Panc1 (cell line): ENCODE measurements at regions not wholly inside any gene's neighbourhood (a gene's known extent, or its start where the extent isn't known, plus 50 kb on each side); places are given as distances from the start of the nearest gene placed in this dataset.

ENCODE experiments used
- ATAC-seq: fragments of 200-7000 bp; cut with Tn5 transposase; 2 replicates; pipeline ENCODE4 v1.9.1; 2020; ENCODE audit warnings: mild to moderate bottlenecking, moderate library complexity
- BruUV-seq: library from RNA; stranded (reverse); fragments of 400-500 nt; replicated peaks from 2 replicates; lab custom pipeline; 2021; lab: Mats Ljungman, UMichigan
- CTCF ChIA-PET: fragments of 300-600 bp; sonication (Branson Sonifier 250); formaldehyde crosslinking; loops from one replicate; lab custom pipeline; 2022; ENCODE audit warnings: antibody characterized with exemption; lab: Charles Lee
- POLR2A ChIA-PET: fragments of 300-600 bp; sonication (Branson Sonifier 250); formaldehyde crosslinking; loops from one replicate; lab custom pipeline; 2022; ENCODE audit warnings: antibody characterized with exemption; lab: Charles Lee
- DNase-seq: peaks from one replicate; pipeline ENCODE4 v3.0.0-alpha.2; 2010; ENCODE audit warnings: low read depth, low spot score
- H3K27ac ChIP-seq: 2 replicates; pipeline ENCODE4 v1.5.1; 2011; ENCODE audit warnings: mild to moderate bottlenecking, low read length, inconsistent platforms
- H3K27me3 ChIP-seq: fragments of 200-500 bp; sonication (Bioruptor generic); 2 replicates; pipeline ENCODE4 v1.6.0; 2014; ENCODE audit warnings: low read length, inconsistent platforms; ENCODE audit not compliant: control insufficient read depth, insufficient read depth
- H3K36me3 ChIP-seq: fragments of 200-500 bp; sonication (Bioruptor generic); 2 replicates; pipeline ENCODE4 v1.5.1; 2014; ENCODE audit warnings: inconsistent platforms, mild to moderate bottlenecking, low read length, moderate library complexity; ENCODE audit not compliant: control insufficient read depth, insufficient read depth
- H3K4me1 ChIP-seq: 2 replicates; pipeline ENCODE4 v1.5.1; 2011; ENCODE audit warnings: inconsistent platforms, mild to moderate bottlenecking, low read length, moderate library complexity; ENCODE audit not compliant: control insufficient read depth, insufficient read depth
- H3K4me3 ChIP-seq, 2 experiments: 2 replicates each; pipeline ENCODE4 v1.5.1; 2011 to 2012; ENCODE audit warnings: low read depth in 2 of 2, low read length in 2 of 2, mild to moderate bottlenecking in 2 of 2, inconsistent platforms in 1 of 2, moderate library complexity in 1 of 2
- H3K9me3 ChIP-seq: fragments of 200-500 bp; sonication (Bioruptor generic); 2 replicates; pipeline ENCODE4 v1.5.1; 2014; ENCODE audit warnings: low read depth, mild to moderate bottlenecking, inconsistent platforms, low read length, moderate library complexity; ENCODE audit not compliant: control insufficient read depth, insufficient read depth
- POLR2AphosphoS5 ChIP-seq: IDR thresholded peaks from 2 replicates; pipeline ENCODE4 v1.6.1; 2012; ENCODE audit warnings: mild to moderate bottlenecking, low read depth, low read length, moderate library complexity
- SIN3A ChIP-seq: IDR thresholded peaks from 2 replicates; pipeline ENCODE4 v1.6.1; 2012; ENCODE audit warnings: low read depth, mild to moderate bottlenecking, low read length, moderate library complexity, borderline replicate concordance; ENCODE audit not compliant: insufficient read depth
- TCF7L2 ChIP-seq: IDR thresholded peaks from 2 replicates; pipeline ENCODE4 v1.6.1; 2011; ENCODE audit warnings: mild to moderate bottlenecking, low read depth, low read length, inconsistent platforms
- in situ Hi-C: cut with HindIII; loops from 2 replicates; pipeline ENCODE4 v1.10.0; 2016; ENCODE audit warnings: low sequenced_read_pairs, low pct_unique_long_range_greater_than_20kb
- intact Hi-C: fragments of 100-400 bp; cut with micrococcal nuclease; formaldehyde crosslinking; loops from one replicate; pipeline ENCODE4 v1.10.0; 2022; ENCODE audit not compliant: unreplicated experiment
- TF ChIP-seq, protein P1 (sequence below): fragments of 450-650 bp; IDR thresholded peaks from 2 replicates; pipeline ENCODE4 v1.5.1; 2017; ENCODE audit warnings: mild to moderate bottlenecking
- TF ChIP-seq, protein P2 (sequence below), 2 experiments: IDR thresholded peaks; 2 replicates each; pipeline ENCODE4 v1.6.1; 2011 to 2012; ENCODE audit warnings: low read depth in 2 of 2, control low read depth in 1 of 2, low read length in 1 of 2, mild to moderate bottlenecking in 1 of 2, moderate library complexity in 1 of 2; ENCODE audit not compliant: insufficient read depth in 1 of 2

DNA sequence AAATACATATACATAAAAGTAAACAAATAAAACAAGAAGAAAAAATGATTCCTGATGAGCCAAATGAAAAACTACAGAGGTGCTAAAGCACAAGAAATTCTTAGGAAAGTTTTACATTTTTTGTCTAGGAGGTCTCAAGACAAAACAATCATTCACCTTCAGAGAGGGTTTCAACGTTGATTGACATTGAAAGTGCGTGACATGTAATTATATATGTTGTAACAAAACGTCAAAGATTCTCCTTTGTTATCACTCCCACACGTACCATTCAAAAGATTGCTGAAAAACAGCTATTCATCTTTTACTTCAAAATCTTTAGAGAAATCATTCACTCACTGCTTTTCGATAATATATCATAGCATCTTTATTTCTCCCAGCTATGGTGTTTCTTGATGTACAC, 375.9 kb downstream of the NEBL start:
- in situ Hi-C loops (no loop called here), intact Hi-C loops (no loop called here)
- TF ChIP-seq, protein P1, sequence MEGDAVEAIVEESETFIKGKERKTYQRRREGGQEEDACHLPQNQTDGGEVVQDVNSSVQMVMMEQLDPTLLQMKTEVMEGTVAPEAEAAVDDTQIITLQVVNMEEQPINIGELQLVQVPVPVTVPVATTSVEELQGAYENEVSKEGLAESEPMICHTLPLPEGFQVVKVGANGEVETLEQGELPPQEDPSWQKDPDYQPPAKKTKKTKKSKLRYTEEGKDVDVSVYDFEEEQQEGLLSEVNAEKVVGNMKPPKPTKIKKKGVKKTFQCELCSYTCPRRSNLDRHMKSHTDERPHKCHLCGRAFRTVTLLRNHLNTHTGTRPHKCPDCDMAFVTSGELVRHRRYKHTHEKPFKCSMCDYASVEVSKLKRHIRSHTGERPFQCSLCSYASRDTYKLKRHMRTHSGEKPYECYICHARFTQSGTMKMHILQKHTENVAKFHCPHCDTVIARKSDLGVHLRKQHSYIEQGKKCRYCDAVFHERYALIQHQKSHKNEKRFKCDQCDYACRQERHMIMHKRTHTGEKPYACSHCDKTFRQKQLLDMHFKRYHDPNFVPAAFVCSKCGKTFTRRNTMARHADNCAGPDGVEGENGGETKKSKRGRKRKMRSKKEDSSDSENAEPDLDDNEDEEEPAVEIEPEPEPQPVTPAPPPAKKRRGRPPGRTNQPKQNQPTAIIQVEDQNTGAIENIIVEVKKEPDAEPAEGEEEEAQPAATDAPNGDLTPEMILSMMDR, result no peak
- TF ChIP-seq, protein P2, sequence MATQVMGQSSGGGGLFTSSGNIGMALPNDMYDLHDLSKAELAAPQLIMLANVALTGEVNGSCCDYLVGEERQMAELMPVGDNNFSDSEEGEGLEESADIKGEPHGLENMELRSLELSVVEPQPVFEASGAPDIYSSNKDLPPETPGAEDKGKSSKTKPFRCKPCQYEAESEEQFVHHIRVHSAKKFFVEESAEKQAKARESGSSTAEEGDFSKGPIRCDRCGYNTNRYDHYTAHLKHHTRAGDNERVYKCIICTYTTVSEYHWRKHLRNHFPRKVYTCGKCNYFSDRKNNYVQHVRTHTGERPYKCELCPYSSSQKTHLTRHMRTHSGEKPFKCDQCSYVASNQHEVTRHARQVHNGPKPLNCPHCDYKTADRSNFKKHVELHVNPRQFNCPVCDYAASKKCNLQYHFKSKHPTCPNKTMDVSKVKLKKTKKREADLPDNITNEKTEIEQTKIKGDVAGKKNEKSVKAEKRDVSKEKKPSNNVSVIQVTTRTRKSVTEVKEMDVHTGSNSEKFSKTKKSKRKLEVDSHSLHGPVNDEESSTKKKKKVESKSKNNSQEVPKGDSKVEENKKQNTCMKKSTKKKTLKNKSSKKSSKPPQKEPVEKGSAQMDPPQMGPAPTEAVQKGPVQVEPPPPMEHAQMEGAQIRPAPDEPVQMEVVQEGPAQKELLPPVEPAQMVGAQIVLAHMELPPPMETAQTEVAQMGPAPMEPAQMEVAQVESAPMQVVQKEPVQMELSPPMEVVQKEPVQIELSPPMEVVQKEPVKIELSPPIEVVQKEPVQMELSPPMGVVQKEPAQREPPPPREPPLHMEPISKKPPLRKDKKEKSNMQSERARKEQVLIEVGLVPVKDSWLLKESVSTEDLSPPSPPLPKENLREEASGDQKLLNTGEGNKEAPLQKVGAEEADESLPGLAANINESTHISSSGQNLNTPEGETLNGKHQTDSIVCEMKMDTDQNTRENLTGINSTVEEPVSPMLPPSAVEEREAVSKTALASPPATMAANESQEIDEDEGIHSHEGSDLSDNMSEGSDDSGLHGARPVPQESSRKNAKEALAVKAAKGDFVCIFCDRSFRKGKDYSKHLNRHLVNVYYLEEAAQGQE (IDR thresholded peaks at IDR 0.05; ENCODE audit: insufficient read depth in 1 of 2, low read depth in 2 of 2, low read length in 1 of 2), result no peak
- TF ChIP-seq SIN3A (no peak), POLR2AphosphoS5 (no peak), TCF7L2 (no peak)
- no TSS peak for BruUV-seq
- H3K9me3 ChIP-seq, result no peaks in the 10 kb centered on the region
- CTCF ChIA-PET, result no interaction called here
- no peaks in the 10 kb centered on the region for H3K4me1 ChIP-seq
- no peak overlapping the region for H3K27ac ChIP-seq
- H3K4me3 ChIP-seq, result no peak overlapping the region
- no peak for ATAC-seq
- H3K27me3 ChIP-seq, result no peaks in the 10 kb centered on the region
- POLR2A ChIA-PET, result no interaction called here
- no peak for DNase-seq
- H3K36me3 ChIP-seq, result no peaks in the 10 kb centered on the region

DNA sequence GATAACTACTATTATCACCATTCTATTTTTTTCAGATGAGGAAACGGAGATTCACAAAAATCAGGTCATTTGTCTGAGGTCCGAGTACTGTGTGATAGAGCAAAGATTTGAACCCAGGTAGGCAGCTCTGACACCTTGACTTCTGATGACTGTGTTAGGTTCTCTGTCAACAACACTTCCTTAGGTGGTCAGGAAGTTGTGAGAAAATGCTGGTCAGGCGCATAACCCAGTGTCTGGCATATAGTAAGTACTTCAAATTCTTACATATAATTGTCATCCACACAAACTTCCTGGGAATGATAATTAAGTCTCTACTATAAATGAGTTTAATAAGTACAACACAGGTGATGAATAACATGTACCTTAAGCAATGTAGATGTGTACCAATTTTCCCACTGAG, 381.5 kb downstream of the NEBL start:
- TF ChIP-seq, protein P2 (IDR thresholded peaks at IDR 0.05; ENCODE audit: insufficient read depth in 1 of 2, low read depth in 2 of 2, low read length in 1 of 2), result no peak
- TF ChIP-seq, protein P1, result no peak
- no peak for TF ChIP-seq POLR2AphosphoS5
- no peak for TF ChIP-seq SIN3A
- no peak for TF ChIP-seq TCF7L2
- H3K4me1 ChIP-seq, result no peaks in the 10 kb centered on the region
- no peak overlapping the region for H3K4me3 ChIP-seq
- no peak for ATAC-seq
- no peaks in the 10 kb centered on the region for H3K9me3 ChIP-seq
- DNase-seq, result no peak
- no peaks in the 10 kb centered on the region for H3K27me3 ChIP-seq
- ChIA-PET POLR2A (no interaction called here), CTCF (no interaction called here)
- BruUV-seq, result no TSS peak
- in situ Hi-C loops, result no loop called here
- no peak overlapping the region for H3K27ac ChIP-seq
- no peaks in the 10 kb centered on the region for H3K36me3 ChIP-seq
- intact Hi-C loops, result no loop called here
